HFFc6 (cell line): ENCODE measurements at regions not wholly inside any gene's neighbourhood (a gene's known extent, or its start where the extent isn't known, plus 50 kb on each side); places are given as distances from the start of the nearest gene placed in this dataset.
"Not testable (repeated sequence)": the region's sequence is repeated elsewhere in the genome, so short reads cannot be mapped to it uniquely, and the experiment has no call there.

ENCODE experiments used
- DNase-seq: peaks from one replicate; pipeline ENCODE4 v3.0.0-alpha.2; 2018
- H3K27ac Mint-ChIP-seq: 2 replicates; pipeline ENCODE4 v1.8.0; 2020; ENCODE audit warnings: mild to moderate bottlenecking, mixed read lengths
- H3K27me3 Mint-ChIP-seq: 2 replicates; pipeline ENCODE4 v1.8.0; 2021; ENCODE audit warnings: mild to moderate bottlenecking, moderate library complexity, mixed read lengths; ENCODE audit not compliant: insufficient read depth
- H3K36me3 Mint-ChIP-seq: 2 replicates; pipeline ENCODE4 v1.8.0; 2021; ENCODE audit warnings: low read depth, mixed read lengths
- H3K4me1 Mint-ChIP-seq: 2 replicates; pipeline ENCODE4 v1.8.0; 2020; ENCODE audit warnings: low read depth, mixed read lengths
- H3K4me3 Mint-ChIP-seq: 2 replicates; pipeline ENCODE4 v1.8.0; 2020; ENCODE audit warnings: mild to moderate bottlenecking, moderate library complexity, mixed read lengths
- H3K9me3 Mint-ChIP-seq: 2 replicates; pipeline ENCODE4 v1.8.0; 2020; ENCODE audit warnings: mild to moderate bottlenecking, mixed read lengths
- CTCF ChIP-seq: fragments of 200-600 bp; sonication (generic); IDR thresholded peaks from 2 replicates; pipeline ENCODE4 v1.5.0; 2021; ENCODE audit warnings: antibody characterized with exemption, mild to moderate bottlenecking

- Mint-ChIP-seq H3K4me3 (no peak overlapping the region), H3K36me3 (peaks cover 5% of the 10 kb centered on the region; the same call in 1 of the 2 replicates), H3K27ac (no peak overlapping the region)
Observed at GRCh38 chr6:105678516-105678915, 275.6 kb upstream of the PREP start.

GRCh38 chr6:105677671-105678475 lies 275.0 kb upstream of the PREP start:
- no peak for DNase-seq
- no peaks in the 10 kb centered on the region; the same call in 1 of the 2 replicates for H3K27me3 Mint-ChIP-seq
- no peaks in the 10 kb centered on the region for H3K4me1 Mint-ChIP-seq
- H3K9me3 Mint-ChIP-seq = peaks cover 6% of the 10 kb centered on the region; the same call in 1 of the 2 replicates
- H3K36me3 Mint-ChIP-seq = peaks cover 5% of the 10 kb centered on the region; the same call in 1 of the 2 replicates
- H3K27ac Mint-ChIP-seq = no peak overlapping the region
- H3K4me3 Mint-ChIP-seq = no peak overlapping the region
- TF ChIP-seq CTCF = no peak

More at GRCh38 chr6:105678516-105678915, 275.6 kb upstream of the PREP start:
- H3K27me3 Mint-ChIP-seq = no peaks in the 10 kb centered on the region; the same call in 1 of the 2 replicates
- no peaks in the 10 kb centered on the region for H3K4me1 Mint-ChIP-seq
- H3K9me3 Mint-ChIP-seq = peaks cover 6% of the 10 kb centered on the region; the same call in 1 of the 2 replicates
- no peak for DNase-seq
- TF ChIP-seq CTCF = no peak

- no peak overlapping the region for H3K27ac Mint-ChIP-seq
- H3K27me3 Mint-ChIP-seq = peaks cover 2% of the 10 kb centered on the region; the same call in 1 of the 2 replicates
- no peak for TF ChIP-seq CTCF
- peaks cover 4% of the 10 kb centered on the region; the same call in 1 of the 2 replicates for H3K36me3 Mint-ChIP-seq
- peaks cover 5% of the 10 kb centered on the region; the same call in 1 of the 2 replicates for H3K9me3 Mint-ChIP-seq
- H3K4me3 Mint-ChIP-seq = no peak overlapping the region
- no peaks in the 10 kb centered on the region for H3K4me1 Mint-ChIP-seq
- no peak for DNase-seq
Observed at GRCh38 chr6:105676857-105677256, 274.0 kb upstream of the PREP start.

GRCh38 chr6:105675715-105676397 lies 273.0 kb upstream of the PREP start:
- Mint-ChIP-seq H3K4me3 (no peak overlapping the region), H3K27me3 (peaks cover 2% of the 10 kb centered on the region; the same call in 1 of the 2 replicates), H3K27ac (no peak overlapping the region), H3K4me1 (no peaks in the 10 kb centered on the region), H3K36me3 (no peaks in the 10 kb centered on the region), H3K9me3 (no peaks in the 10 kb centered on the region)
- TF ChIP-seq CTCF = no peak
- peak; percentile 93 for DNase-seq

- not testable (repeated sequence) for H3K4me3 Mint-ChIP-seq, H3K4me1 Mint-ChIP-seq, H3K36me3 Mint-ChIP-seq, H3K27ac Mint-ChIP-seq, H3K9me3 Mint-ChIP-seq, DNase-seq, H3K27me3 Mint-ChIP-seq
Observed at GRCh38 chr6:105672856-105673538, 270.1 kb upstream of the PREP start.
